ENCODE measurements at regions not wholly inside any gene's neighbourhood (a gene's known extent, or its start where the extent isn't known, plus 50 kb on each side); places are given as distances from the start of the nearest gene placed in this dataset.

DNA sequence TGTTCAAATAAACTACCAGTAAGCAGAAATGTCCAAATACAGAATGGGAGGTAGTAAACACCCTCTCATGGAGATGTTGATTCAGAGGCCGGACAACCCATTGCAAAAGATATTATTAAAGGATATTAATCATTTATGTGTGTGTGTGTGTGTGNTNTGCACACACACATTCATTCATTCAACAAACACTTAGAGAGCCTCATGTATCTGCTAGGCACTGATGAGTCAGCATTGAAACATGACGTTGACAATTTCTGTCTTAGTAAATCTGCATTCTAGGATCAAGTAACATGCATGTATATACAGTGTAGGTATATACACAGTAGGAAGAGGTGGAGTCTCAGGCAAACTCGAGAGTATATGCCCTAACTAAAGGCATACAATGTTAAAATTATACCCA is 187.0 kb downstream of the ZNF365 start:
- Histone ChIP-seq H3K4me3 (ENCODE audit: low read depth, low read length, poor library complexity, severe bottlenecking) (no peak overlapping the region), H3K79me2 (ENCODE audit: insufficient read depth, low read length) (no peaks in the 10 kb centered on the region), H3K4me1 (ENCODE audit: insufficient read depth, low read length, severe bottlenecking) (no peaks in the 10 kb centered on the region), H3K4me2 (ENCODE audit: low read length) (no peak overlapping the region), H3K27ac (ENCODE audit: low read depth, low read length, poor library complexity, severe bottlenecking) (no peak overlapping the region), H3K27me3 (ENCODE audit: insufficient read depth, low read length) (0 out of 2 replicates have a peak, but pooled peaks cover 5% of the 10 kb centered on the region), H3K9me3 (ENCODE audit: low read length) (no peaks in the 10 kb centered on the region), H3K9ac (ENCODE audit: low read length) (no peak overlapping the region), H2AFZ (ENCODE audit: low read length) (no peak overlapping the region), H4K20me1 (ENCODE audit: insufficient read depth, low read length) (no peaks in the 10 kb centered on the region), H3K9me2 (ENCODE audit: low read depth, low read length) (no peaks in the 10 kb centered on the region), H3F3A (ENCODE audit: insufficient read depth, low read length) (no peaks in the 10 kb centered on the region), H3K36me3 (ENCODE audit: insufficient read depth, low read length) (no peaks in the 10 kb centered on the region)
- no peak for TF ChIP-seq EZH2 (IDR thresholded peaks at IDR 0.05; ENCODE audit: borderline replicate concordance, low read length)
- TF ChIP-seq, protein P1, sequence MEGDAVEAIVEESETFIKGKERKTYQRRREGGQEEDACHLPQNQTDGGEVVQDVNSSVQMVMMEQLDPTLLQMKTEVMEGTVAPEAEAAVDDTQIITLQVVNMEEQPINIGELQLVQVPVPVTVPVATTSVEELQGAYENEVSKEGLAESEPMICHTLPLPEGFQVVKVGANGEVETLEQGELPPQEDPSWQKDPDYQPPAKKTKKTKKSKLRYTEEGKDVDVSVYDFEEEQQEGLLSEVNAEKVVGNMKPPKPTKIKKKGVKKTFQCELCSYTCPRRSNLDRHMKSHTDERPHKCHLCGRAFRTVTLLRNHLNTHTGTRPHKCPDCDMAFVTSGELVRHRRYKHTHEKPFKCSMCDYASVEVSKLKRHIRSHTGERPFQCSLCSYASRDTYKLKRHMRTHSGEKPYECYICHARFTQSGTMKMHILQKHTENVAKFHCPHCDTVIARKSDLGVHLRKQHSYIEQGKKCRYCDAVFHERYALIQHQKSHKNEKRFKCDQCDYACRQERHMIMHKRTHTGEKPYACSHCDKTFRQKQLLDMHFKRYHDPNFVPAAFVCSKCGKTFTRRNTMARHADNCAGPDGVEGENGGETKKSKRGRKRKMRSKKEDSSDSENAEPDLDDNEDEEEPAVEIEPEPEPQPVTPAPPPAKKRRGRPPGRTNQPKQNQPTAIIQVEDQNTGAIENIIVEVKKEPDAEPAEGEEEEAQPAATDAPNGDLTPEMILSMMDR (IDR thresholded peaks at IDR 0.05; ENCODE audit: low read length), result no peak

DNA sequence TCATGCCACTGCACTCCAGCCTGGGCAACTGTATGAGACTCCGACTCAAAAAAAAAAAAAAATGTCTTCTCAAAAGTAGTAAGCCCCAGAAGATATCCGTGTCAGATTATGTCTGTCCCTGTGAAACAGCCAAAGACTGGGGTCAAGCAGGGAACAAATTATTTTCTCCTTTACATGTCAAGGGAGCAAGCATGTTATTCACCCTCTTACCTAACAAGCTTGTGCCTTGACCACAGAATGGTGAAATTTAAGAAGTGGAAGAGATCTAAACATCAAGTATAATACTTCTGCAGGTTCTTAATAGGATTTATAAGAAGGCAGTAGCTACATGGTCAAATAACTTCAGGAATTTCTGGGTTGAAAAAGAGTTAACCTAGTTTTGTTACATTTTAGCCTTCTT is 187.9 kb downstream of the ZNF365 start:
- Histone ChIP-seq H3K9me3 (ENCODE audit: low read length) (no peaks in the 10 kb centered on the region), H3K4me2 (ENCODE audit: low read length) (no peak overlapping the region), H2AFZ (ENCODE audit: low read length) (no peak overlapping the region), H3K27me3 (ENCODE audit: insufficient read depth, low read length) (no peaks in the 10 kb centered on the region), H3K79me2 (ENCODE audit: insufficient read depth, low read length) (no peaks in the 10 kb centered on the region), H3K9ac (ENCODE audit: low read length) (no peak overlapping the region), H3K9me2 (ENCODE audit: low read depth, low read length) (no peaks in the 10 kb centered on the region), H3K4me1 (ENCODE audit: insufficient read depth, low read length, severe bottlenecking) (no peaks in the 10 kb centered on the region), H4K20me1 (ENCODE audit: insufficient read depth, low read length) (no peaks in the 10 kb centered on the region), H3K4me3 (ENCODE audit: low read depth, low read length, poor library complexity, severe bottlenecking) (no peak overlapping the region), H3K27ac (ENCODE audit: low read depth, low read length, poor library complexity, severe bottlenecking) (no peak overlapping the region), H3F3A (ENCODE audit: insufficient read depth, low read length) (no peaks in the 10 kb centered on the region), H3K36me3 (ENCODE audit: insufficient read depth, low read length) (no peaks in the 10 kb centered on the region)
- TF ChIP-seq, protein P1 (IDR thresholded peaks at IDR 0.05; ENCODE audit: low read length), result no peak
- TF ChIP-seq EZH2 (IDR thresholded peaks at IDR 0.05; ENCODE audit: borderline replicate concordance, low read length), result no peak

DNA sequence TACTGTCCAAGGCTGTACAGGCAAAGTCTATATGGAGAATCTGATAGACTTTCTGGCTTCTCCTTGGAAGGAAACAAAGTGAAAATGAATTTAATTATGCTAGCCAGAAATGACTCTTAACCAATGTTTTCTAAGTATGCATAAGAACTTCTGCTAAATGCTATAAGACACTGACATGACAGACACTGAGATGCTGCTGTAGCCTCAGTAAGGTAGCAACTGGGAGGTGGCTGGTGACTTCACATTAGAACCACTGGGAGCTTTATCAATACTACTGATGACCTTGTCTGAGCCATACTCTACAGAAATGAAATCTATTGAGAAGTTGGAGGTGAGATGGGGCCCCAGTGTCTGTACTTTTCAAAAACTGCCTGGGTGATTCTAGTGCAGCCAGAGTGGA is 188.6 kb downstream of the ZNF365 start:
- no peaks in the 10 kb centered on the region for H3F3A ChIP-seq (ENCODE audit: insufficient read depth, low read length)
- no peaks in the 10 kb centered on the region for H3K27me3 ChIP-seq (ENCODE audit: insufficient read depth, low read length)
- no peaks in the 10 kb centered on the region for H3K4me1 ChIP-seq (ENCODE audit: insufficient read depth, low read length, severe bottlenecking)
- no peak for TF ChIP-seq EZH2 (IDR thresholded peaks at IDR 0.05; ENCODE audit: borderline replicate concordance, low read length)
- TF ChIP-seq, protein P1 (IDR thresholded peaks at IDR 0.05; ENCODE audit: low read length), result no peak
- no peaks in the 10 kb centered on the region for H4K20me1 ChIP-seq (ENCODE audit: insufficient read depth, low read length)
- no peaks in the 10 kb centered on the region for H3K9me3 ChIP-seq (ENCODE audit: low read length)
- H3K27ac ChIP-seq (ENCODE audit: low read depth, low read length, poor library complexity, severe bottlenecking), result no peak overlapping the region
- no peaks in the 10 kb centered on the region for H3K79me2 ChIP-seq (ENCODE audit: insufficient read depth, low read length)
- no peak overlapping the region for H3K4me2 ChIP-seq (ENCODE audit: low read length)
- H3K4me3 ChIP-seq (ENCODE audit: low read depth, low read length, poor library complexity, severe bottlenecking), result no peak overlapping the region
- H3K9me2 ChIP-seq (ENCODE audit: low read depth, low read length), result no peaks in the 10 kb centered on the region
- H2AFZ ChIP-seq (ENCODE audit: low read length), result no peak overlapping the region
- no peak overlapping the region for H3K9ac ChIP-seq (ENCODE audit: low read length)
- H3K36me3 ChIP-seq (ENCODE audit: insufficient read depth, low read length), result no peaks in the 10 kb centered on the region

All from OCI-LY1 (cell line).